GM12873 (cell line): ENCODE measurements at regions not wholly inside any gene's neighbourhood (a gene's known extent, or its start where the extent isn't known, plus 50 kb on each side); places are given as distances from the start of the nearest gene placed in this dataset.

Experiments
- CTCF ChIP-seq: IDR thresholded peaks from 2 replicates; pipeline ENCODE4 v1.5.1; 2012; ENCODE audit warnings: low read depth, mild to moderate bottlenecking, moderate library complexity, low read length, control low read depth; ENCODE audit not compliant: insufficient read depth; ENCODE audit errors: missing control alignments

GRCh38 chr18:77821892-77822291 is 572.2 kb downstream of the GALR1 start:
- TF ChIP-seq CTCF: no peak

GRCh38 chr18:77822632-77823031 is 573.0 kb downstream of the GALR1 start:
- no peak for TF ChIP-seq CTCF

GRCh38 chr18:77833807-77834206 is 584.2 kb downstream of the GALR1 start:
- no peak for TF ChIP-seq CTCF

GRCh38 chr18:77851802-77852201 is 602.2 kb downstream of the GALR1 start:
- TF ChIP-seq CTCF: no peak

- TF ChIP-seq CTCF: no peak
Observed at GRCh38 chr18:77853859-77854258, 604.2 kb downstream of the GALR1 start.

GRCh38 chr18:77857678-77858655 is 608.3 kb downstream of the GALR1 start:
- TF ChIP-seq CTCF: no peak

GRCh38 chr18:77859634-77860033 is 610.0 kb downstream of the GALR1 start:
- TF ChIP-seq CTCF: no peak
